Amygdala (tissue), 56 donors: ENCODE measurements at regions not wholly inside any gene's neighbourhood (a gene's known extent, or its start where the extent isn't known, plus 50 kb on each side); places are given as distances from the start of the nearest gene placed in this dataset.

Experiments used
- DNase-seq, 56 donors: peaks; one replicate each; lab custom pipeline; 2025; lab: John Stamatoyannopoulos, UW

DNA sequence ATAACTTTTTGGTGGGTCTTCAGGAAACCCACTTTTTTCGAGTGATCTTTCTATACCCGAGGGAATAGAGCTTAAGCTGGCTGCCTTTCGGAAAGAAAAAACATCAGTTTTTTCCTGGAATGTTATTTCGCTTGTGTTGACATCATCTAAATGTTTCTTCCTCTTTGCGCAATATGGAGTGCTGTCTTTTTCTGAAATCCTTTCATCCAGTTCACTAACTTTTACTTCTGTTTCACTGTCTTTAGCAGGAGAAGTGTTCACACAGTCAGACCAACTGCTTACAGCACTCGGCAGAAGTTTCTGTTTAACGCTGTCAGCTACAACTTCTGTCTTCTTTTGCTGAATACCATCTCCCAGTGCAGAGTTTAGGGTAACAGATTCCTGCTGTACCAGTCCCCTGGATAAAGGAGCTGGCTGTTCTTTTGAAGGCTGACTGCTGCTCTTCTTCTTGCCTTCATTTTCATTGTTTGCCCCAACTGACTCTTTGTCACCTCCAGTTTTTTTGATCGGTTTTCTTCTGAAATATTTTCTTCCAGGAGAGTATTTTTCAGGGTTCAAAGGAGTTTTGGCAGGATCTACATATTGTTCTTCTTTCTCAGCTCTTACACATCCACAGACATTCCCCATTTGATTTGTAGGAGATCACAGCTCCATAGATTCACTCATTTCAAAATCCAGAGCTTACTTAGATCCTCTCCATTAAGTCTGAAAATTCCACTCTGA, 50.0 kb upstream of the DST start:
- DNase-seq = peak in 8 of 56 donors; percentile 6 to 36 (median 20)
